T-helper 2 cell treated with Interferon-gamma antibody and Interleukin-4, amounts not matched to agents 100 ng/mL and 5 ng/mL, for 36 hours (primary cell): ENCODE measurements at regions not wholly inside any gene's neighbourhood (a gene's known extent, or its start where the extent isn't known, plus 50 kb on each side); places are given as distances from the start of the nearest gene placed in this dataset.

ENCODE experiments used
- intact Hi-C: fragments of 100-400 bp; cut with micrococcal nuclease; formaldehyde crosslinking; loops from one replicate; pipeline ENCODE4 v1.15.1; 2023

DNA sequence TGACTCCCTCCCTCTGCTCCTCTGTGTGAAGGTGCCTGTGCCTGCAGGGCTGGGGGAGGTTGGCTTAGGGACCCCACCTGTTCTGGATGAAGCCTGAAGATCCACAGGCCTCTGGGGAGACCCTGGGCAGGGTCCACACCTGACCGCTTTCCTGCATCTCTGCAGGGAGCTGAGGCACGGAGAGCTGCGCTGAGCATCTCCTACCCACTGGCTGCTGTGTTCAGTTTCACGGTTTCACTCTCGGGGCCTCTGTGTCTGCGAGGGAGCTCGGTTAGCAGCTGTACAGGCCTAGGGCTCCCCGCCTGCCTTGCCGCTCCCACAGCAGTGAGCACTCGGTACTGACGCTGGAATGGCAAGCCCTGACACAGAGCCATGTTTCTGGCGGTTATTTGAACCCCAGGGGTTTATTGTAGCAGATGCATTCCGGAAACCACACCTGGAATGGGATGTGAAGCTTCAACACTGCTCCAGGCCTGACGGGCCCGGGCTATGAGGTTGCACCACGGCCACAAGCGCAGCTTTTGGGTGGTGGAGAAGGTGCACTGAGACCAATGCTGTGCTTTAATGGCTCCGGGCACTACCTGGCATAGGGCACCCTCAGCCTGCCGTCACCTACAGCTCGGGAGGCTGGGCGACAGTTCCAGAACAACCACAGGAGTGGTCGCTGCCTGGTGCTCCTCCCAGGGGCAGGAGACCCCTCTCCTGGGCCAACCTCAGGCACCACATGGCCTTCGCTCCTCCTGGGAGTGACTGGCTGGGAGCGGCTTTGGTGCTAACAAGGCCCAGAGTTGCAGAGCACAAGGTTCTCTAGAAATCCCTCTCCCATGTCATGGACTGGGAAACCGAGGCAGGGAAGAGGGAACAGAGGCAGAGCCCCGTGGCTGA lies 257.9 kb downstream of the NDUFA10 start:
- intact Hi-C loops, result no loop called here

DNA sequence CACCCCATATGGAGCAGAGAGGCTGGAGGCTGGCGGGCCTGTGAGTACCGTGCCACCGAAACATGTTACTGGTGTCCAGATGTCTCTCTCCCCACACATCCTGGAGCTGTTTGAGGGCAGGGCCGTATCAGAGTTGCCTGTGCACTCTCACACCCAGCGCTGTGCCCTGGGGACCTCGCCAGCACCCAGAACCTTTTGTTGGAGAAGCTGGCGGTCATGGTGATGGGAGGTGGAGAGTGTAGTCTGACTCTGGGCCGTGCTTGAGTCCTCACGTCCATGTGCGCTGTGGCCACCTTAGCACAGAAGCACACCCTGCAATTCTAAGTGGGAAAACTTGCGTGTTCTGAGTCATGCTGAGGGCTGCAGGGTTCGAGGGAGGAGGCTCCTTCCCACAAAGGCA lies 259.2 kb downstream of the NDUFA10 start:
- intact Hi-C loops, result no loop called here

DNA sequence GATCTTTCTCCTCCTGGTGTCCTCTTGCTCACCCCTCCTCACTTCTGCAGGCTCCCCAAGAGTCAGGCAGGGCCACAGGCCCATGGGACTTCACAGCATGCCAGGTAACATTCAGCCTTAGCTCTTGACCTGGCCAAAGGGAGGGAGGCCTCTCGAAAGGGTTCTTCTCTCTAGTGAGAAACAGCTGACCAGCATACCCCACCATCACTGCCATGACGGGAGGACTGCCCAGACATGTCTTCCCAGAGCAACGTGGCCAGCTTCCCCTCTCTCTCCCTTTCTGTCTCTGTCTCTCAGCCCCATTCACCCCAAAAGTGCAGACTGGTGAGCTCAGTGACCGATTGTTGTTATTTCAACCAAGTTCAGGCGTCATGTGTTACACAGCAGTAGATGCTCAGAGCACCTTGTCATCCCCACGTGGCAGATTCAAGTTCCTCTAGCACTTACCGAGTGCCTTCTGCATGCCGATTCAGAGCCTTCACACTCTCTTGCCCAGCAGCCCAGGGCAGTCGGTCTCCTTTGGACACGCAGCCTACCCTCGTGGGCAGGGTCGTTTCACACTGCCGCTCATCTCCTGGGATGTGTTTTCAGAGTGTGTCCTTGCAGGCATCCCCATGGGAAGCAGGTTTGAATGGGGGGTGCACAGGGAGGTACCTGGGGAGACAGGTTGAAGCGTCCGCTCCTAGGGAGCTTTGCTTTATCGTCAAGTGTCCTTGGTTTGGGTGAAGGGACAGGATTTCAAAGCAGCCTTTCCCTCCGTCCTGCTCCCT lies 259.9 kb downstream of the NDUFA10 start:
- intact Hi-C loops, result no loop called here

DNA sequence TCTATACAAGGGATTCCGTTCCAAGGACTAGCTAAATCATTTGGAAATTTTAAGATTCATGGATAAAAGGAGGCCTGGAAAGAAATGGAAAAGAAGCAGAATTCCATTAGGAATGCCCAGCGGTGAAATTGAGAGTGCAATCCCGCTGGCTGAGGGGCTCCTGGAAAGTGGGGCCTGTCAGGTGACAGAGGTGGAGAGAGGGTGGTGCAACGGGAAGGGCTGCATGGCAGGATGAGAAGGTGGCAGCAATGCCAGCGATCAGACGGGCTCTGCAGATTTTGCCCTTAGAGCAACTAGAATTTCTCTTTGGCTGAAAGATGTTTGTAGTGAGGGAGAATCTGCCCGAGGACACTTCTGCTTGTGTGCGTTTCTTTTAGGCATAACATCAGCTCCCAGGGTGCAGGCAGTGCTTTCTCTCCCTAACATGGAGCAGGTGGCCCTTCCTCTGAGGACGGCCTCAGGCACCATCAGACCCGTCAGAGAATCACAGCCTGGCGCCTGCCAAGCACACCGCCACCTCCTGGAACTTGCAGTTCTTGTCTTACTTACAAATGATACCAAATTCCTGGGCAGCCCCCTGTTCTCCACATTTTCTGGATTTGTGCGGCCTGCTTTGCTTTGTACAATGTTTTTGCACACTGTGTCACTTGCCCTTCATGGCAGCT lies 261.6 kb downstream of the NDUFA10 start:
- intact Hi-C loops, result no loop called here

DNA sequence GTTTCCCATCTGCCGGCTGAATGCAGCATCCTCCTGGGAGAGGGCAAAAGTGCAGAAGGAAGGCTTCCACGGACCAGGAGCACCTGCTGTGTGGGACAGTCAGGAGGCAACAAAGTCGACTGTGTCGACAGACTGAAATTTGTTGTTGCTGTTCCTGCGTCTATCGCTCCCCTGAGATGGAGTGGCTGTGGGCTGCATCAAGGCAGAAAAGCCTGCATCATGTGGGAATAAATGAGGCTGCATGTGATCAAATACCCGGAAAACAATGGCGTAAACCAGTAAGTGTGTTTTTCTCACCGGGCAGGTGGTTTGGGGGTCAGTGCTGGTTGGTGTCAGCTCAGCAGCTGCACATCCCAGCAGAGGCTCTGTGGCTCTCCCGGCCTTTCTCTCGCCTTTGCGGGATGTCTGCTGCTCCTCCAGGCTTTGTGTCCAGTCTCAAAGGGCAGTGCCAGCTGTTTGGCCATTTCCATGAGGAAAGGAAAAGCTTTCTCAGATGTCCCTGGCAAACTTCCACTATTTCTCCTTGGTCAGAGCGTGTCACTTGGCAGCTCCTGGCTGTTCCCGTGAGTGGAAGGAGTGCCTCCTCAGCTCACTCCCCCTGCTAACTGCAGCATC lies 262.4 kb downstream of the NDUFA10 start:
- intact Hi-C loops, result no loop called here

DNA sequence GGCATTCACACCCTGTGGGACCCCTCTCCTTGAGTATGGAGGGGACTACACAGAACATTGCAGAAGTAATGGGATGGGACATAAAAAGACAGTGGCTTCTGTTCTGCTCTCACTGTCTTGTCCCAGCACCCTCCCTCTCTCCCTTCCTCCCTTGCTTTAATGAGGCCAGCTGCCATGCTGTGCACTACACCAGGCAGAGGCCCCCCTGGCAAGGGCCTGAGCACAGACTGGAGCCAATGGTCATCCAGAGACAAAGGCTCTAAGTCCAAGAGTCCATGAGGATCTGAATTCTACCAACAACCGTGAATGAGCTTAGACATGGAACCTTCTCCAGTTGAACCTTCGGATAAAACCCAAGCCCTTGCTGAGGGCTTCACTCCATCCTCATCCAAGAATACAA lies 263.0 kb downstream of the NDUFA10 start:
- intact Hi-C loops, result no loop called here

DNA sequence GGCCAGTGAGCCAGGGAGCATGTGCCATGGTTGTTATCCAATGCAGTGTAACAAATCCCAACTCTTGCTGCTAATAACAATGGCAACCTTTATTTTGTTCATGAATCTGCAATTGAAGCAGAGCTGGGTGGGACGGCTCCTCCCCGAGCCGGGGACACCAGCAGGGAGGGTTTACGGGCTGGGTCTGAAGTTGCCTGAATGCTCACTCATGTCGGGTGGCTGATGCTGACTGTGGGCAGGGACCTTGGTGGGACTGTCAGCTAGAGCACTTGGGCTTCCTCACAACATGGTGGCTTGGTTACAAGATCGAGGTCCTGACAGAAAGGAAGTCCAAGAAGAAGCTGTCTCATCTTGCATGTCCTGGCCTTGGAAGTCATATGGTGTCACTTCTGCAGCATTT lies 264.5 kb downstream of the NDUFA10 start:
- intact Hi-C loops, result no loop called here

DNA sequence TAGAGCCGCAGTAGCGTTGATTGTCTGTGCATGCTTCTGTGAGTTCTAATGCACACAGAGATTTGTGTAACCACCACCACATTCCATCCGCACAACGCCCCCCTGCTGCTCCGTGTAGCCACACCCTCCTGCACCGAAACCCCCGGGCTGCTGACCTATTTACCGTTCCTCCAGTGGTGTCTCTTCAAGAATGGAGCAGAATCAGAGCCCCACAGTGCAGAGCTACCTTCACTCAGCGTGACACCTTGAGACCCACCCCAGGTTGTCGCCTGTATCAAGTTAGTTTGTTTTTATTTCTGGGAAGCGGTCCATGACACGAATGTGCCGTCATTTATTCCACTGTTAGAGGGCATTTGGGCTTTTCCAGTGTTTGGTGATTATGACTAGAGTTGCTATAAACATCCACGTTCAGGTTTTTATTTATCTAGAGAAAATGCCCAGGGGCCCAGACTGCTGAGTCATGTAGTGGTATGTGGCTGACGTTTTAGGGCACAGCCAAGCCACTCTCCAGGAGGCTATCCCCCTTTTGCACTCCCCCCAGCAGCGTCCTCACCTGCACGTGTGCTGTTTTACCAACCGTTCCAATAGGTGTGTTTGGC lies 266.8 kb downstream of the NDUFA10 start:
- intact Hi-C loops, result no loop called here

GRCh38 chr2:239756790-239757760 lies 268.1 kb downstream of the NDUFA10 start:
- intact Hi-C loops, result no loop called here

DNA sequence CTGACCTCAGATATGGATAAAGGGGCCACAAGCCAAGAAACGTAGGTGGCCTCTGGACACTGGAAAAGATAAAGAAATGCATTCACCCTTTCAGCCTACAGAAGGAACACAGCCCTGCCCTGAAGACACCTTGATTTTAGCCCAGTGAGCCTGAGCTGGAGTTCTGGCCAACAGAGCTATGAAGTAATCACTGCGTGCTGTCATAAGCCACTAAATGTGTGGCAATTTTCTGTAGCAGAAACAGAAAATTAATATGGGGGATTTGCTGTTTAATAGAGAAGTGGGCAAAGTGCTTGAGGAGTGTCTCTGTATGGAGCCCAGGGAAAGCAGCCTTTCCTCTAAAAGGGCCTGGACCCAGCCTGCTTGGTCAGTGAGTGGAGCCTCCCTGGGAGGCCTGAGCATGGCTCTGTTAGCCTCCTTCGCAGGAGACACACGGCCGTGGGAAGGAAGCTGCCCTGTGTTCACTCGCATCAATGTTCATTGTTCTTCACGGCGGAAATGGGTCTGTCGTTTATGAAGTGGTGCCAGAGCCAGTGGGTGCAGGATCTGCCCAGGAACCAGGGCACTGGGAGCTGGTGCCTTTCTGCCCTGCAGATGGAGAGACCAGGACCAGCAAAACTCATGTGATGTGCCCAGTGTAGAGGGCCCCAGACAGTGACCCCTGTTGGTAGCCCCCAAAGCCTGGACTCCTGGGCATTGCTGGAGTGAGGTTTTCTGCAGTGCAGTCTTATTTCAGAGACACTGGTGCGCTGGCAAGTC lies 268.9 kb downstream of the NDUFA10 start:
- intact Hi-C loops, result no loop called here

- intact Hi-C loops, result no loop called here
These were observed 271.7 kb downstream of the NDUFA10 start for GRCh38 chr2:239753401-239753837.

DNA sequence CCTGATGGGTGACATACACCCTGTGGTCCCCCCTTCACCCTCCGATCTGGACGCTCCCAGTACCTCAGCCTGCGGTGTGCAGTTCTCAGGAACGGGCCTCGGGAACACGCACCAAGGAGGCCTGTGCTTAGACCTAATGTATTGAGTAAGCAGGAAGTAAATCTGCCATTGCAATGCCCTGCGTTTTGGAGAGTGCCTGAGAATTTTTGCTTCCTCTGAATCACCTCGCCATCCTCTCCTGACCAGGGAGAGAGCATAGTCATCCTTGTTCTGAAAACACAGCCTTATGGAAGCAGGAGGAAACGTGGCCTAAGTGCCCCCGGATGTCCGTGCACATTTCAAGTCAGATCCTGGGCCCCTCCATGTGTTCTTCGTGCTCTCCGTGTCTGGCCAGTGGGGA lies 272.2 kb downstream of the NDUFA10 start:
- intact Hi-C loops, result no loop called here

- intact Hi-C loops, result no loop called here
These were observed 273.3 kb downstream of the NDUFA10 start for GRCh38 chr2:239751679-239752355.

DNA sequence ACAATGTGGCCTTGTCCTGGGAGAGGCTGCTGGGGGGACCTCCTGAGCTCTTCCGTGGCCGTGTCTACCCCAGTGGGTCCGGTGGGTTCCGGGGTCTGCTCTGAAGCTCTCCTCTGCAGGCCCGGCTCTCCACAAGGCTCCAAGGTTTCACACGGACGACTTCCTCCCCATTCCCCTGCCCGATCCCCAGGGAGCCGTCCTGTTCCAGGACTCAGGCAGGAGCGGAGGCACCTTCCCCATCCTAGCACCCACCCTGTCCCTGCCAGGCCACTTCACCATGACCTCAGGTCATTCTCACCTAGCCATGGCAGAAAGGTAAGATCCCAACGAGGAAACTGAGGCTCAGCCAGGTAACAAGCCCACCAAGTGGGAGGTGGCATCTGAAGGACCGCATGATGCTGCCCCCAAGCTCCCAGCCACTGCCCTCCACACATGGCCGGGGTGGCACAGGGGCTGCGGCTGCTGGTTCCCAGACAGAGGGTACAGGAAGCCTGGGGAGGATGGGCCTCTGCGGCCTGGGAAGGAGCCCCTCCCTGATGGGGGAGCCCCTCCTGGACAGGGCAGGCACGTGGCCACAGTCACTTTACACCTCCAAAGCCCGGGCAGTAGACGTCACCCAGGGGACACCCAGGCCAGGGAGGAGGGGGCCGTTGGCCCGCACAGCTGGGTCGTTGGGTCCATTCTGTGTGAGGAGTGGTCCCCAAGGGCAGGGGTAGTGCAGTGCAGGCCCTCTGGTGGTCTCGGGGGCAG lies 274.0 kb downstream of the NDUFA10 start:
- intact Hi-C loops, result no loop called here

DNA sequence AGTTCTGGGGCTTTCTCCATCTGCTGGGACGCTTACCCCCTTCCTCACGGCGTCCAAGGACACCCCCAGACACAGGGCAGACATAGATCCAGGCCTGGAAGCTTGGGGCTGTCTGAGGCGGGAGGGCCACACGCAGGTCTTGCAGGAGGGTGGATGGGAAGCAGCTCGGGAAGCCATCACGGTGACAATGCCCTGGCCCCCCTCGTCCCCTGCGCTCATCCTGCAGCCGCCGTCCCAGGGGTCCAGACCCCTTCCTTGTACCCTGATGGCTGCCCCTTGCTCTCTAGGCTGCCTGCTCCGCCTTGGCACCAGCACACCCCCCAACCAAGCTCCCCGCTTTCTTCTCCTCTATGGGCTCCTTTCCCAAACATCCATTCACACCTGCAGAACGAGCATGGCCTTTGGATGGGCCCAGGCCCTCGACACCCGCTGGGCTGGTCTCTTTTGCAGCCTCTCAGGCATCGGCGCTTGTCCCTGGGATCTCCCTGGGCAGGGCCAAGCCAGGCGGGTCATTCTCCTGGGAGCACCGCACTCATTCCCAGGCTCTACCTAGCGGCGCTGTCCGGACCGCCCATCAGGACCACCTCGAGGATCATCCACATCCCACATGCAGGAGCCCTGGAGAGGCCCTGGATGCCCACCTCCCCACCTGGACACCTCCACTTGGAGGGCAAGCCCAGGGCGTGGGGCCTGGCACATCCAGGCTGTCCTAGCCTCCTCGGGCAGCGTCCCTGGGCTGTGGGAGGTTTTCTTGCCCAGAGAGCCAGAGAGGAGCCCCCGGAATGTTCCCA lies 274.9 kb downstream of the NDUFA10 start:
- intact Hi-C loops, result no loop called here

DNA sequence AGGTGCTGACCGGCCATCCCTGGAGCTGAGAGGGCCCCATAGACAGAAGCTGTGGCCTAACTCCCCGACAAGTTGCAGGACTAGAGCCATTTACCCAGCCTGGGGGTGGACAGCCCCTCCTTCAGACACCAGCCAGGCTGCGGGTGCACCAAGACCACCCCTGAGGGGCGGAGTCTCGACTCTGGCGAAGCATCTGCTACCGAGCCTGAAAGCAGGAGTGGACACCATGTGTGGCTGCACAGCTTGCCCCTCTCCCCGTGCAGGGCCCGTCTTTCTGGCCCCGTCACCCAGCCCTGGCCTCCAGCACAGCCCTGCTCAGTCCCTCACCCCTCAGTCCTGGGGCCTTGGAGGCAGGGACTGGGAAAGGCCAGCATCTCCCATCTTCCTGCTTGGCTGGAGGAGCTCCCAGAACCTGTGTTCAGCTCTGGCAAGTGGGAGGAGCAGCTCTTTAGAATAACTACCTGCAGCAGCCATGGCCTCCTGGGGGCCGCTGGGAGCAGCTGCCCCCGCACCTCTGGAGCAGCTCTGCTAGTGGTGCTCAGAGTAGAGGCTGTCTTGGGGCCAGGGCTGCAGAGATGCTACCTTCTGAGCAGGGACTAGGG lies 275.8 kb downstream of the NDUFA10 start:
- intact Hi-C loops, result no loop called here

DNA sequence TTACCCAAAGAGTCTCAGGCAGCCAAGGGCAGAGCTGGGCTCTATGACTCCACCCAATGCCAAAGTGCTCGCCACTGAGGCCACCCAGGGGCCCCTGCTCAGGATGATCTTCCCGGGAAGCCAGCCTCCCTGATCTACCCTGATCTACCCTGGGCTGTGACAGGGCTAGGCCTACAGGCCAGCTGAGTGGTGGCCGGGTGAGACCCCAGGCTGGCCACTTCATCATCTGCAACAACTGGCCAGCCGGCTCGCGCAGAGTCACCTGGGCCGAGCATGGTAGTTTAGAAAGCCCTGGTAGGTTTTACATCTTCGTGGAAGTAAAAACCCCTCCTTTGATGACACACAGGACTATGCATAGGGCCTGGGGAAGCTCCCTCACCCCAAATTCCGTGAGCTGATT lies 276.3 kb downstream of the NDUFA10 start:
- intact Hi-C loops, result no loop called here
